GM12892 (cell line): ENCODE measurements at regions not wholly inside any gene's neighbourhood (a gene's known extent, or its start where the extent isn't known, plus 50 kb on each side); places are given as distances from the start of the nearest gene placed in this dataset.

Experiments
- DNase-seq: peaks from one replicate; pipeline ENCODE4 v3.0.0; 2011; ENCODE audit not compliant: insufficient read length
- FAIRE-seq: peaks from 2 replicates; lab custom pipeline; 2011; peaks lifted over from hg19 to GRCh38; lab: Jason Lieb, UNC
- POLR2A ChIP-seq: IDR thresholded peaks from 2 replicates; pipeline ENCODE4 v1.6.1; 2011; ENCODE audit warnings: low read depth, low read length, control low read depth
- POLR2AphosphoS5 ChIP-seq: IDR thresholded peaks from 2 replicates; pipeline ENCODE4 v1.6.1; 2011; ENCODE audit warnings: low read depth, low read length, control low read depth
- TAF1 ChIP-seq: IDR thresholded peaks from 2 replicates; pipeline ENCODE4 v1.6.1; 2011; ENCODE audit warnings: low read depth, mild to moderate bottlenecking, control low read depth, low read length, borderline replicate concordance

DNA sequence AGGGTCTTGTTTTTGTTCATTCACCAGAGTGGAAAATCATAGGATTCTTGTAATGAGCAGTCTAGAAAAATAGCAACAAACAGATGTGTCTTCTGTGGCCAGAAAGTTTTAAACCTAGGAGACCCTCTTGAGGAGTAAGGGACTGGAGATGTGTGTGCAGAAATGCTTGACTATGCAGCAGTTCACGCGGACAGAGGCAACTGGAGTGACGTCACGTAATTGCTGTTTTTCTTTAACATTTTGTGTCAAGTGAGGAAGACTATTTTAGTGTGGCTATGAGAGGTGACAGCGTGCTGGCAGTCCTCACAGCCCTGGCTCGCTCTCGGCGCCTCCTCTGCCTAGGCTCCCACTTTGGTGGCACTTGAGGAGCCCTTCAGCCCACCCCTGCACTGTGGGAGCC lies 163.1 kb upstream of the PTCH1 start:
- no peak for DNase-seq
- no peak for TF ChIP-seq POLR2A
- TF ChIP-seq TAF1 = no peak
- TF ChIP-seq POLR2AphosphoS5 = no peak
- no peak for FAIRE-seq

DNA sequence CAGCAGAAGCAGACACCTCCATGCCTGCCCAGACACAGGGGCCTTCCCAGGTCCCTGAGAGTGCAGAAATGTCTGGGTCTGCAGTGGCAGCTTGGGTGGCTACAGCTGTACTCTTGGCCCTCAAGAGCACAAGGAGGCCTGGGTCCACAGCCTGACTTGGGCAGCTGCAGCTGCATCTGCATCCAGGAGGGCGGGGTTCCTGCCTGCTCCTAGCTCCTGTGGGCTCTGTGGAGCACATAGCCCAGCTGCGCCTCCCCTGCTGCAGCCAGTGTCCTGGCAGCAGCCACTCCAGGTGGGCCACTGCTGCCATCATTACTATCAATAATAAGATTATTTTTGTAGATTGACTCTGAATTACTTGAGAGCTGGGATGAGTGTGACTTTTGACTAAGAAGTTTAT lies 162.0 kb upstream of the PTCH1 start:
- no peak for DNase-seq
- TF ChIP-seq TAF1 (no peak), POLR2A (no peak), POLR2AphosphoS5 (no peak)
- FAIRE-seq = no peak

DNA sequence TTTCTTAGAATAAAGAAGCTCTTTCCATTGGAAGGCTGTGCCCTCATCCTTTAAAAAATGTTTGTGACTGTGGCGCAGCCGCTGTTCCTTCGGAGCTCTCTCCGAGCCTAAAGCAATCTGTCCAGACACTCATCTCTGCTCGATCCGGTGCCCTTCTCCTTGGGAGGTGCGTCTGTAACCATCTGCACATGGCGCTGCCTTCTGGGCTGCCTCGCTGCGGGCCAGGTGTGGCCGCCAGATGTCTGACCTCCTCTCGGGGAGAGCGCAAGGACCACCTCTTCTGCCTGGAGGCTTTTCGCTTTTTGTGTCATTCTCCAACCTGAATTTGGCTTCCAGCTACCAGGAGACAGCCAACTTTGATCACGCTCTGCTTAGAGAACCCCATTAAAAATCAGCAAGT lies 153.4 kb upstream of the PTCH1 start:
- no peak for TF ChIP-seq POLR2AphosphoS5
- no peak for TF ChIP-seq TAF1
- TF ChIP-seq POLR2A = no peak
- FAIRE-seq (no peak), DNase-seq (no peak)

DNA sequence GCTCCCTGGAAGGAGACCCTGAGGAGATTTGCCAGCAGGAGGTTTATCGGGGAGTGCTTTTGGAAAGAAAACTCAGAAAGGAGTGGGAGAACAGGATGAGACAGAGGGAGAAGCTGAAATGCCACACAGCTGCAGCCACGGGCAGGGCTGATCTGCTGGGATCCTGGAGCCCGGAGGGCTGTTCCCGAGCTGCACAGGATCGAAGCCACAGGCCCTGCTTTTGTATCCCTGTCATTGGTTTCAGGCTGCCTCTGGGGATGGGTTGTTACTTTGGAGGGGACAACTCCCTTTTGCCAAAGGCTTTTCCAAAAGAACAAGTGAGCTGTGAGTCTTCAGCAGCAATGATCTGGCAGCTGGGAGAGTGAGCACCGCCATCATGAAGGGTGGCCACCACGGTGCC lies 152.5 kb upstream of the PTCH1 start:
- no peak for DNase-seq
- TF ChIP-seq TAF1 = no peak
- TF ChIP-seq POLR2A = no peak
- no peak for TF ChIP-seq POLR2AphosphoS5
- FAIRE-seq = no peak

DNA sequence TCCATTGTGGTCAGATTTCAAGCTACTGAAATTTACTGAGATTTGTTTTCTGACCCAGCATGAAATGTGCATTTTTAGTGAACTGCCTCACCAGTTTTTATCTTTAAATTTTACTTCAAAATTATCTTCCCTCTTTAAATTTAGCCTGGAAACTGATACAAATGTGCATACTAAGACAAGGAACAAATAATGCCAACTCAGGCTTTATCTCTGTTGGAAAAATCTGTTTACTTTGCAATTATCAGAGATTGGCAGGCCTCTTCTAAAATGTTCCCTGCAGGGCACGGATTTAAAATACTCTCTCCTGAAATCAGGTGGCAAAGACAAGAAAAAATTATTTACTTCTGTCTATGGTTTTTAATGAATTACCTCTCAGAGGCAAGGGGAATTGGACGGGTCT lies 151.0 kb upstream of the PTCH1 start:
- no peak for FAIRE-seq
- no peak for DNase-seq
- TF ChIP-seq POLR2A (no peak), TAF1 (no peak), POLR2AphosphoS5 (no peak)

DNA sequence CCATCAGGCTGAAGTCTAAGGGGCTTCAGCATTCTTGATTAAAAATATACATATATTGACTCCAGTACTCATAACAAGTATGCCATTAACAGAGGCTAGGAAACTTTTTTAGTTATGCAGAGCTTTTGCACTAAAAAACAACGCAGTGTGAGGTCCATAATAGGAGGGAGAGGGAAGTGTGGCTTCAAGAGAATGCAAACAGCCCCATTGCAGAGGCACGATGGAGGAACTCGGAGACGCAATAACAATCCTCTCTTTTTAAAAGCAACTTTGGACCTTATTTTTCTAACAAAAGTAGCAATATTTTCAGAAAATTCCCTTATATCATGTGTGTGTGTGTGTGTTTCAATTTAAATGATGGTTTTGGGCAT lies 150.0 kb upstream of the PTCH1 start:
- DNase-seq = no peak
- TF ChIP-seq TAF1 = no peak
- TF ChIP-seq POLR2A = no peak
- no peak for TF ChIP-seq POLR2AphosphoS5
- no peak for FAIRE-seq

DNA sequence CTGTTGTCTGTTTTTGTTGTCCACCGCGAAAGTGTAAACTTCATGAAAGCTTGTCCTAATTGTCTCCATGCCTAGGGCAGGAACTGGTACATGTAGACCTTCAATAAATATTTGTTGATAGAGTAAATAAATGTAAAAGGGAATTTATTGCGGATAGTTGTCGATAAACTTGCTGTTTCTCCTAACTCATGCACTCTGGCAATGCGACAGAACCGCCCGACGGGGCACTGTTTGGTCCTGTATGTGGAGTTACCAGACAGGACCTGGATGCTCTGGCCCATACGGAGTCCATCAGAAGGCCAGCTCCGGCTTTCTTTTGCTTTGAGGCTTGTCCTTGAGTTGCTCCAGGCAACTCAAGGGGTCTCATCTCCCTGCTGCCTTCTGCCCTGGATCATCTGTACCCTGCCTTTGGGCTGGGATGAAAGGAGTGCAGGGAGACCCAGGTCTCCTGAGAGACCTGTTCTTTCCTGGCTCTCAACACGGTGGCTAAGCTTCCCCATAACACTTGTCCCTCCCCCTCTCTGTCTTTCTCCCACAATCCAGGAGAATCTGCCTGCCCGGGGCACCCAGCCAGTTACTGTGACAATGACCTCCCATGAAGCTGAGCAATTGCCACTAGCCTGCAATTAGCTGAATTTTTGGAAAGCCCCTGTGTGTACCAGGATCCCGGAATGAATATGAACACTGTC lies 149.5 kb upstream of the PTCH1 start:
- no peak for FAIRE-seq
- no peak for DNase-seq
- no peak for TF ChIP-seq POLR2AphosphoS5
- TF ChIP-seq POLR2A = no peak
- no peak for TF ChIP-seq TAF1

DNA sequence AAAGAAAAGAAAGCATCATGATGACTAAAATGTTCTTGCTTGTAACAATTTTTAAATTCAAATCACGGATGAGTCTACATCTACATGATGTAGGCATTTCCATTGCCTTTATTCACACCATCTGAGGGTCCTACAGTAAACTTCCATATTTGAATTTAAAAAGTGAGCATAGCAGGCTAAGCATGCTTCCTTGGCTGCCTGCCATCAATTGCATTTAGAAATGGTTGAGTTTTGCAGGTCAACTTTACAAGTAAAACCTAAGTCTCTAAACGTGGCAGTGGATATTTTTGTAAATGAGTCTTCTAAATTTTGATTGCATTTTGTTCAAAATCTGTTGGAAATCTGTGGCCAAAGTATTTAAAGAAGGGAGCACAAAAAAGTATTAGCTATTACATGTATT lies 136.5 kb upstream of the PTCH1 start:
- TF ChIP-seq POLR2AphosphoS5 (no peak), TAF1 (no peak), POLR2A (no peak)
- FAIRE-seq (no peak), DNase-seq (no peak)

DNA sequence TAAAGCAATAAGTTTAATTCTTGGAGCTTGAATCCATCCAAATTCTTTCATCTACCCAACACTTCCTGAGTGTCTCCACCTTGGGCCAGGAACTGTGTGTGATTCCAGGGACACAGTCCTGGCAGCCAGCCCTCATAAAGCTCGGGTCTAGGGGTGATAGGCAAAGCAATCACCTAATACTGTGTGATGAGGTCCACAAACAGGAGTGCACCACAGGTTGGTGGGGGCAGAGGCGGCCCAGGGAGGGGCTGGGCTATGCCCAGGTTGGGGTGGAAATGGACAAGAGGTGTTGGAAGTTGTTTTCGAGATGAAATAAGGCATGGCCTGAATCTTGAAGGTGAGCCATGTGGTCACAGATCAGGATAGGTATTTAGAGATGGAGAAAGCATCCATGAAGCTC lies 133.9 kb upstream of the PTCH1 start:
- TF ChIP-seq POLR2AphosphoS5 (no peak), TAF1 (no peak), POLR2A (no peak)
- FAIRE-seq = no peak
- no peak for DNase-seq

DNA sequence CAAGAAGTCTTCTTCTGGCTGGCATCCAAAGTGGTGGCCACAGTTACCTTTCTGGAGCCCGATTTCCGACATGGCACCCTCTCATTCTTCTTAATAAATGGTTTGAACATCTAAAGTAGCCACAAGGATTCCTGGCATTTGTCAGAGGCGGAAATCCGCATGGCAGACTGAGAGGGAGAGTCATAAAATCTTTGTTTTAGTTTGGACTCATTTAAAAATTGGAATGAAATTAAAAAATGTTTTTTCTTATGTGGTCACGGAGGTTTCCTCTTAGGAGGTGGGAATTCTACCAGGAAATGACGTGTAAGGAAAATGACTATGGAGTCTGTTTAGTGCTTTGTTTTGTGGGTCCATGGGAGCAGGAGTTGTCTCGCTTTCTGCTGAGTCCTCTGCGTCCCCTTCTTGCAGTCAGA lies 133.0 kb upstream of the PTCH1 start:
- no peak for DNase-seq
- TF ChIP-seq POLR2A (no peak), TAF1 (no peak), POLR2AphosphoS5 (no peak)
- no peak for FAIRE-seq

DNA sequence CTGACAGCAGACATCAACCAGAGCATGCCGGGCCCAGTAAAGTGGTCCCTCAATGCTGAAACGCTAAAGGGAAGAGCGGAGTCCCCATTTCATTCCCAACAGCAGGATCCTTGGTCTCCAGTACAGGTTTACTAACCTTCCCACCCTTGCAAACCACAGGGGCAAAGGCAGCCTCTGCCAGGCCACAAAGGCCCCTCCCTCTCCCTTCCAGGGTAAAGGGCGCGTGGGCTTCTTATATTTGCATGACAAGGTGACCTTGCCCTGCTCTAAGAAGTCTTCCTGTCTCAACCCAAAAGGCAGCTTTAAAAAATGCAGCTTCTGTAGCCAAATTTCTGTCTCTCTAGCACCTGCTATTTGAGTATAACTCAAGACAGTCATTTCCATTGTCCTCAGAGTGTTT lies 131.5 kb upstream of the PTCH1 start:
- FAIRE-seq = no peak
- no peak for TF ChIP-seq TAF1
- TF ChIP-seq POLR2AphosphoS5 = no peak
- TF ChIP-seq POLR2A = no peak
- no peak for DNase-seq

DNA sequence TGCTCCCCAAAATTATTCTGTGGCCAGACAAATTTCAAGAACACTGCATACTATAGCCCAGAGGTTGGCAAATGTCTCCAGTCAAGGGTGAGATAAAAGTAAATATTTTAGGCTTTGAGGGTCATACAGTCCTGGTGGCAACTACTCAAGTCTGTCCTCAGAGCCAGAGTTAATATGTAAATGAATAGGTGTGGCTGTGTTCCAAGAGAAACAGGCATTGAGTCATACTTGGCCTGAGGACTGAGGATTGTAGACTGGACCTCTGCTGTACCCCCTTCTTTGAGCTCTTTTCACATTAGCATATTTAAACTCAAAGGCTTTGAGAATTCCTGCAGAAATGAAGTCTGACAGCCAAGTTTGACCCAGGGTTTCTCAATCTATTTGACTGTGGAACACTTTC lies 129.2 kb upstream of the PTCH1 start:
- no peak for DNase-seq
- TF ChIP-seq POLR2A = no peak
- no peak for TF ChIP-seq TAF1
- no peak for TF ChIP-seq POLR2AphosphoS5
- FAIRE-seq = no peak
